Kidney epithelial cell (primary cell): ENCODE measurements at regions not wholly inside any gene's neighbourhood (a gene's known extent, or its start where the extent isn't known, plus 50 kb on each side); places are given as distances from the start of the nearest gene placed in this dataset.

Source experiments
- DNase-seq: peaks from one replicate; pipeline ENCODE4 v3.0.0-alpha.2; 2010; ENCODE audit warnings: low read depth
- H3K27me3 ChIP-seq: 2 replicates; pipeline ENCODE4 v1.6.0; 2011; ENCODE audit warnings: low read length; ENCODE audit not compliant: control insufficient read depth, insufficient read depth
- H3K36me3 ChIP-seq: 2 replicates; pipeline ENCODE4 v1.5.1; 2011; ENCODE audit warnings: low read length; ENCODE audit not compliant: control insufficient read depth, insufficient read depth
- H3K4me3 ChIP-seq: 2 replicates; pipeline ENCODE4 v1.5.1; 2011; ENCODE audit warnings: low read depth, mild to moderate bottlenecking, control low read depth, low read length
- TF ChIP-seq, protein P1 (sequence below): IDR thresholded peaks from 2 replicates; pipeline ENCODE4 v1.5.1; 2011; ENCODE audit warnings: mild to moderate bottlenecking, moderate library complexity, low read length, control low read depth, inconsistent platforms; ENCODE audit not compliant: insufficient read depth, poor library complexity, severe bottlenecking

DNA sequence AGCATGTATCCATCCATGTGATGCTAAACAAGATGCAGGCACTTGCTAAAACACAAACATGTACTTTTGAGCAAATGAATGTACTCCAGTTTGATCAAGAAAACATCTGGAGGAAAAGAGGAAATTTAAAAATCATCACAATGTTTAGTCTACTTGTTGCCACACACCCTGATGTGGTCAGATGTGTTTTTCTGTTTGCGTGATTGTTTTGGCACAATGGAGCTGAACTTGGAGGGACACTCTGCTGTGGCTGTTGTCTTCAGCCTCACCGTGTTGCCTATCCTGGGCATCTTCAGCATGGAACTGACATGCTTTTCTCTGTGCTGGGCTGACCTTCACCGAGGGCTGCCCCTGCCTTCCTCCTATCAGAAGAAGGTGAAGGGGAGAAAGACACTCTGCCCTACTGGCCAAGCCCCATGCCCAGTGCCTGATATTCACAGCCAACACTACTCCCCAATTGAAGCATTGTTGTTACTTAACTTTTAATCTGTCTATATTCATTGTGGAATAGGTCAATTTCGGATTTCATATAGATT is 268.3 kb upstream of the IGFBP3 start:
- no peak for DNase-seq
- Histone ChIP-seq H3K4me3 (no peak overlapping the region), H3K36me3 (no peaks in the 10 kb centered on the region), H3K27me3 (no peaks in the 10 kb centered on the region)
- TF ChIP-seq, protein P1, sequence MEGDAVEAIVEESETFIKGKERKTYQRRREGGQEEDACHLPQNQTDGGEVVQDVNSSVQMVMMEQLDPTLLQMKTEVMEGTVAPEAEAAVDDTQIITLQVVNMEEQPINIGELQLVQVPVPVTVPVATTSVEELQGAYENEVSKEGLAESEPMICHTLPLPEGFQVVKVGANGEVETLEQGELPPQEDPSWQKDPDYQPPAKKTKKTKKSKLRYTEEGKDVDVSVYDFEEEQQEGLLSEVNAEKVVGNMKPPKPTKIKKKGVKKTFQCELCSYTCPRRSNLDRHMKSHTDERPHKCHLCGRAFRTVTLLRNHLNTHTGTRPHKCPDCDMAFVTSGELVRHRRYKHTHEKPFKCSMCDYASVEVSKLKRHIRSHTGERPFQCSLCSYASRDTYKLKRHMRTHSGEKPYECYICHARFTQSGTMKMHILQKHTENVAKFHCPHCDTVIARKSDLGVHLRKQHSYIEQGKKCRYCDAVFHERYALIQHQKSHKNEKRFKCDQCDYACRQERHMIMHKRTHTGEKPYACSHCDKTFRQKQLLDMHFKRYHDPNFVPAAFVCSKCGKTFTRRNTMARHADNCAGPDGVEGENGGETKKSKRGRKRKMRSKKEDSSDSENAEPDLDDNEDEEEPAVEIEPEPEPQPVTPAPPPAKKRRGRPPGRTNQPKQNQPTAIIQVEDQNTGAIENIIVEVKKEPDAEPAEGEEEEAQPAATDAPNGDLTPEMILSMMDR = no peak

DNA sequence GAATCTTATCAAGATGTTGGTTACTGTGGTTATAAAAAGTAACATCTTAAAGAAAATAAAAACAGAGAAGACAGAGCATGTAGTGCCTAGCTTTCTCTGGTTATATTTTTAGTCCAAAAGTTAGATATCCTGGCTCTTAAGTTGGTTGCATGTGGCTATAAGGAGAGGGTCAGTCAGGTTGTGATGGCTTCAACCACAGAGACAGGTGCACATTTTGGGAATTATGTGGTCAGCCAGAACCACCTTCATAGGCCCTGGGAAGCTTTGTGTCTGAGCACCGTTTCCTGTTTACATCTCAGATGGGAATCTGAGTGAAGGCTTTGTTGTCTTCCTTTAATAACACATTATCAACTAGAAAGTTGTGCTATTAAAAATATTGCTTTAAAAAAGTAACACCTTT is 265.1 kb upstream of the IGFBP3 start:
- TF ChIP-seq, protein P1 = no peak
- no peak for DNase-seq
- Histone ChIP-seq H3K36me3 (no peaks in the 10 kb centered on the region), H3K27me3 (no peaks in the 10 kb centered on the region), H3K4me3 (no peak overlapping the region)

DNA sequence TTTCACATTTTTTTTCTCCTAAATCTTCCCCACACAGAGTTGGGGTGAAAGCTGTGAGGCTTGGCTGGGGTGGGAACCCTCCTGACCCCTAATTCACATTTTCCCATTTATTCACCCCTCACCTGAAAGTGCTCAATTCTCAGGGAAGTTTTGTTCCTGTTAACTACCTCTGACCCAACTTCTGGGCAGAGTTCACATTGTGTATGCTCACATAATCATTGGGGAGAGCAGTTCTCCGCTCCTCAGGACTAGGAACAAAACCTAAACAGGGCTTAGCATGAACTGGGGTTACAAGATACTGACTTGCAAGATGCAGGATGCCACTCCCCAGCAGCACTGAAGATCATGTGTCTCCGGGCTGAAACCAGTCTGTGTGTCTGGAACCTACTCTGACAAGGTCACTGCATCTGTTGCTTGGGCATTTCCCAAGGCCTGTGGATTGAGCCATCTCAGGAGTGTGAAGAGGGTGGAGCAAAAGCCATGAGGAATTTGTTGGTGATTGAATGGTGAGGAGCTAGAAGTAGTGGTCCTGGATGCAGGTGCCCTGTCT is 258.1 kb upstream of the IGFBP3 start:
- H3K27me3 ChIP-seq = no peaks in the 10 kb centered on the region
- DNase-seq = no peak
- H3K36me3 ChIP-seq = no peaks in the 10 kb centered on the region
- TF ChIP-seq, protein P1 = no peak
- H3K4me3 ChIP-seq = no peak overlapping the region

DNA sequence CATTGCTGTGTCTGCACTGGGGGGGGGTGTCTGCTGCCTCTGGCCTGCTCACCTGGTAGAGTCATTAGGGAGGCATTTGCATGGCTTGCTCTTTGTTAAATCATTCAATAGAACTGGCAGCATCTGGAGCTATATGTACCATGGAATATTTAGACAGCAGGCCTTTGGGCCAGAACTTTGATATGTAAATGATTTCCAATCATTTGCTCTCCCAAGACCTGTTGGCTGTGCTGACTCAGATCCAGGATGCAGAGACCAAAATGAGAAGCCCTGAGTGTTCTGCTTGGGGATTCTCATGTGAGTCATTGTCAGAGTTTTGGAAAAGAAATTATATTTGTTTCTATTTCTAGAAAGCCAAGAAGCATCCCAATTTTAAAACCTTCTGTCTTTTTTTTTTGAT is 257.6 kb upstream of the IGFBP3 start:
- DNase-seq = peak; percentile 63
- TF ChIP-seq, protein P1 = no peak
- no peaks in the 10 kb centered on the region for H3K27me3 ChIP-seq
- H3K36me3 ChIP-seq = no peaks in the 10 kb centered on the region
- no peak overlapping the region for H3K4me3 ChIP-seq

GRCh38 chr7:46177821-46178220 is 256.7 kb upstream of the IGFBP3 start:
- H3K27me3 ChIP-seq = no peaks in the 10 kb centered on the region
- H3K36me3 ChIP-seq = no peaks in the 10 kb centered on the region
- TF ChIP-seq, protein P1 = no peak
- no peak for DNase-seq
- H3K4me3 ChIP-seq = no peak overlapping the region

GRCh38 chr7:46175221-46175620 is 254.1 kb upstream of the IGFBP3 start:
- TF ChIP-seq, protein P1 = no peak
- H3K36me3 ChIP-seq = no peaks in the 10 kb centered on the region
- no peaks in the 10 kb centered on the region for H3K27me3 ChIP-seq
- no peak overlapping the region for H3K4me3 ChIP-seq
- peak; percentile 64 for DNase-seq
